Hypothalamus (tissue), 51 donors: ENCODE measurements at regions not wholly inside any gene's neighbourhood (a gene's known extent, or its start where the extent isn't known, plus 50 kb on each side); places are given as distances from the start of the nearest gene placed in this dataset.

ENCODE experiments used
- DNase-seq, 51 donors: peaks; one replicate each; lab custom pipeline; 2025; lab: John Stamatoyannopoulos, UW

- DNase-seq, result no peak
Measured at GRCh38 chr20:62560162-62560561, 82.1 kb upstream of the SLCO4A1 start.

DNA sequence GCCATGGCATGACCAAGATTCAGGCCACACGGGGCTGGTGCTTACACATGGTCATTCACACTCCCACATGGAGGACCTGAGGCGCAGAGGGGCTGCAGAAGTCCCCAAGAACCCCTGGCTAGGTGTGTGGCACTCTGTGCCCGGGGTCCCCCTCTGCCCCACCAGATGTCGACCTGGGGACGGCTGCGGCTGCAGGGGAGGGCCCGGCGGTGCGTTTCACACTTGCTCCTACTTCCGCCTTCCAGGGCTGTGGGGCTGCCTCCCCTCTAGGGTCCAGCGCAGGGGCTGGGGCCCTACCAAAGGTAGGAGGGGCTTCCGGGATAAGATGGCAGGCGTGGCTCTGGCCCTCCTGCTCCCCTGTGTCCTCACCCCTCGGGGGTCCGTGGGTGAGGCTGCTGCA lies 81.1 kb upstream of the SLCO4A1 start:
- DNase-seq, result no peak

GRCh38 chr20:62561948-62562347 lies 80.4 kb upstream of the SLCO4A1 start:
- no peak for DNase-seq

GRCh38 chr20:62562831-62563230 lies 79.5 kb upstream of the SLCO4A1 start:
- DNase-seq, result no peak

DNA sequence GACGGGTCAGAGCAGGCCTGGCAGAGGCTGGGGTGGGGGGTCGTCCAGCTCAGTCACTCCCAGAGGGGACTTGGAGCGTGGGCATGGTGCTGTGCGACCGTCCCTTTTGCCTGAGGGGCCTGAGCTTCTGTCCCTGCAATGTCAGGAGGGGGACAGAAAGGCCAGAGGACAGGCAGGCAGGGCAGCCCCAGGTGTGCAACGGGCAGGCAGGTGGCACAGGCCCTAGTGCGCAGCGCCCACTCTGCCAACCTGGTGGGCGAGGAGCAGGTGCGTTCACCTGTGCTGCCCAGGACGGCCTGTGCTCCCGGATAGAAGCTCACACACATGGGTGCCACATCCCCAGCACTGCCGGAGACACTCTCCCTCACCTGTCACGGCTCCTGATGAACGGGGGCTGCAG lies 78.7 kb upstream of the SLCO4A1 start:
- DNase-seq, result no peak

- no peak for DNase-seq
Measured at GRCh38 chr20:62564456-62565245, 77.7 kb upstream of the SLCO4A1 start.

DNA sequence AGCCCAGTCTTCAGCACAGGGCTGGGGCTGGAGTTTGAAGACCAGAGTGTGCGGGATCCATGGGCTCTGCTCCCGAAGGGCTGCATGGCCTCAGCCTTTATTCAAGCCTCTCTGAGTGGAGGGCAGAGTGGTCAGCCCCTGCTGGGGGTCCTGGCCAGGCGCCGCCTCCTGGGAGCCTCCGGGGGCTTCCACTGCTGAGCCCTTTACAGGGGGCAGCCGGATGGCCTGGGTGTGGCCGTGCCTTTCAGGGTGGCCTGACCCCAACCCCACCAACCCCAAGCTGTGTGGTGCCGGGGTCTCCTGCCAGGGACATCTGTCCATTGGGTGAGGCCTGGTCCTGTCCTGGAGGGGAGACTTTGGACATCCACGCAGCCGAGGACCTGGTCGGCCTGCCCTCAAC lies 76.0 kb upstream of the SLCO4A1 start:
- no peak for DNase-seq

- no peak for DNase-seq
Measured at GRCh38 chr20:62566771-62567170, 75.5 kb upstream of the SLCO4A1 start.

GRCh38 chr20:62567246-62568044 lies 74.9 kb upstream of the SLCO4A1 start:
- DNase-seq, result no peak

GRCh38 chr20:62568045-62568389 lies 74.3 kb upstream of the SLCO4A1 start:
- no peak for DNase-seq

- DNase-seq, result no peak
Measured at GRCh38 chr20:62569615-62570014, 72.7 kb upstream of the SLCO4A1 start.

GRCh38 chr20:62570403-62570802 lies 71.9 kb upstream of the SLCO4A1 start:
- no peak for DNase-seq

- no peak for DNase-seq
Measured at GRCh38 chr20:62570897-62571668, 71.2 kb upstream of the SLCO4A1 start.

DNA sequence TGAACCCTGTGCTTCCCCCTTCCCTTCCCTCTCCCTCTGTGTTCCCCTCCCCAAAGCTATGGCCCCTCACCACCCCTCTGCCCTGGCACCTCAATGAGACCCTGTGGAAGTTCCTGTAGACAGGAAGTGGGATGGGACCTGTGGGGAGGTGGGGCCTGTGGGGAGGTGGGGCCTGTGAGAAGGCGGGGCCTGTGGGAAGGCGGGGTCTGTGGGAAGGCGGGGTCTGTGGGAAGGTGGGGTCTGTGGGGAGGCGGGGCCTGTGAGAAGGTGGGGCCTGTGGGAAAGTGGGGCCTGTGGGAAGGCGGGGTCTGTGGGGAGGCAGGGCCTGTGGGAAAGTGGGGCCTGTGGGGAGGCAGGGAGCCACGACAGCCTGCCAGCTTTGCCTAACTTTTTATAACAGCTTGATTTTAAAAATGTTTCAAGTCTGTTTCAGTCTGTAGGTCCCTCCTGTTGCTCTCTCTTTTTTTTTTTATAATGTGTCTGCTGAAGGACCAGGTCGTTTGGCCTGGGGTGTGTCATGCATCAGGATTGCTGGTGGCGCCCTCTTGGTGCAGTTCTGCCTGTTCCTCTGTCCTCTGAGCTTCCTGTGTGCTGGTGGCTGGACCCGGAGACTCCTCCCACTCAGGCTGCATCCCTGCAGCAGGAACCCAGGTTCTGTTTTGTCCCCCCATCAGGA lies 70.5 kb upstream of the SLCO4A1 start:
- no peak for DNase-seq

GRCh38 chr20:62572980-62573379 lies 69.3 kb upstream of the SLCO4A1 start:
- DNase-seq, result no peak

DNA sequence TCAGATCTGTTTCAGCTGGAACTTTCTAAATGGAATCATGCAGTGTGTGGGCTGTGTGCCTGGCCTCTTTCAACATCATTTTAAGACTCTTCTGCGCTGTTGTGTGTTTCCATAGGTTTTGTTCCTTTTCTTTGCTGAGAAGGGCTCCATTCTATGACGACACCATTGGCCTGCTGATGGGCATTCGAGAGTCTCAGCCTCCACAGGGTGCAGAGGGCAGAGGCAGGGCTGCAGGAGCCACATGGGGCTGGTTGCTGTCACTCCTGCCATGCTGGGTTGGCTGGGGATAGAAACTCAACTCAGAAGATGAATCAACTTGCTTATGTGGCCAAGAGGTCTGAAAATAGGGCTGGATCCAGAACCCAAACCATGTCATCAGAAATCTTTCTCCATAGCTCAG lies 68.5 kb upstream of the SLCO4A1 start:
- no peak for DNase-seq

- no peak for DNase-seq
Measured at GRCh38 chr20:62574230-62574993, 67.9 kb upstream of the SLCO4A1 start.

GRCh38 chr20:62575976-62576722 lies 66.2 kb upstream of the SLCO4A1 start:
- DNase-seq, result peak in 3 of 51 donors; percentile 15 to 17 (median 16)

DNA sequence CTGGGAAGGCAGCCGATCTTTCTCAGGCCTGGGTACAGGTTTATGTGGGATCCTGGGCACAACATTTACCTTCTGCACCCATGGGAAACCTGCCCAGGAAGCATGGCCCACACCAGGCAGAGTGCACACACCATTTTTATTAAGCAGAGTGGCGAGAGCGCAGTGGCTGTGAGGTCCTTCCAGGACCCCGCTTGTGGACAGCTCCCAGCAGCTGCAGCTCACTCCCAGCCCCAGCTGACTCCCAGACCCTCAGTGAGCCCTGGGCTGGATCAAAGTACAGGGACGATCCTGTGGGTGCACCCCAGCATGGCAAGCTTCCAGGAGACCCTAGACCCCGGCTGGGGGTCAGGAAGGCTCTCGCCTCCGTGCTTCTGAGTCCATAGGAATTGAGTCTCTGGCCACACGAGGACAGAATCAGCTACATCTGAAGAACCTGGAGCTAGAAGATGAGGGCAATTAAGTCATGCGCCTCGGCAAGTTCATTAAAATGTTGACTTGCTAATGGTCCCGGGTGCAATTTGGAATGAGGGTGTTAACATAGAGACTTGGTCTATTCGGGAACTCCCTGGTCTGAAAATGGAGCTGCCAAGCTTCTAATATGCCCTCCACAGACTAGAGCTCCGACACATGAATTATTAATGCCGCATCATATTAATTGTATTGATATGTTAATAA lies 65.4 kb upstream of the SLCO4A1 start:
- no peak for DNase-seq
